NT2/D1 (cell line): ENCODE measurements at regions not wholly inside any gene's neighbourhood (a gene's known extent, or its start where the extent isn't known, plus 50 kb on each side); places are given as distances from the start of the nearest gene placed in this dataset.
A peak's percentile ranks its signal among the peaks of the same experiment; 100 is the strongest.

Experiments
- DNase-seq: peaks from one replicate; pipeline ENCODE4 v3.0.0-alpha.2; 2011; ENCODE audit warnings: low read depth, low spot score
- H3K27me3 ChIP-seq: 2 replicates; pipeline ENCODE4 v1.6.0; 2011; ENCODE audit warnings: mild to moderate bottlenecking; ENCODE audit not compliant: insufficient read length, insufficient read depth
- H3K36me3 ChIP-seq: 2 replicates; pipeline ENCODE4 v1.6.1; 2011; ENCODE audit warnings: mild to moderate bottlenecking, low read length, mixed read lengths; ENCODE audit not compliant: insufficient read depth, insufficient read length
- H3K4me1 ChIP-seq: 2 replicates; pipeline ENCODE4 v1.5.1; 2011; ENCODE audit not compliant: insufficient read depth, insufficient read length
- H3K4me3 ChIP-seq: 2 replicates; pipeline ENCODE4 v1.5.1; 2011; ENCODE audit warnings: low read depth; ENCODE audit not compliant: insufficient read length
- H3K9ac ChIP-seq: 2 replicates; pipeline ENCODE4 v1.6.0; 2011; ENCODE audit warnings: low read depth; ENCODE audit not compliant: insufficient read length
- H3K9me3 ChIP-seq: 2 replicates; pipeline ENCODE4 v1.5.1; 2011; ENCODE audit warnings: mild to moderate bottlenecking, low read length; ENCODE audit not compliant: insufficient read depth
- SUZ12 ChIP-seq: IDR thresholded peaks from 2 replicates; pipeline ENCODE4 v1.6.1; 2011; ENCODE audit not compliant: insufficient read length, insufficient read depth; ENCODE audit errors: extremely low read depth
- YY1 ChIP-seq: IDR thresholded peaks from 2 replicates; pipeline ENCODE4 v1.6.1; 2011; ENCODE audit not compliant: insufficient read length, insufficient read depth
- ZNF274 ChIP-seq: IDR thresholded peaks from 2 replicates; pipeline ENCODE4 v1.6.1; 2011; ENCODE audit warnings: mild to moderate bottlenecking, low read depth, low read length

DNA sequence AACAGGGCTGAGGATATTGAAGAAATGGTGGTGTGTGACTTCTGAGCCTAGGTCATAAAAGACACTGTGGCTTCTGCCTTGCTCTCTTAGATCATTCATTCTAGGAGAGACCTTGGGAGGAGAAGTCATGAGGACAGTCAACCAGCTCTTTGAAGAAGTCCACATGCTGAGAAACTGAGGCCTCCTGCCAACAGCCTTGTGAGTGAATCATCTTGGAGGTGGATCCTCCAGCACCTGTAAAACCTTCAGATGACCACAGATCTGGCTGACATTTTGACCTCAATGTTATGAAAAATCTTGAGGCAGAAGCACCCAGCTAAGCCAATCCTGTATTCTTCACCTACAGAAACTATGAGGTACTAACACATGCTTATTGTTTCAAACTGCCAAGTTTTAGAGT is 165.9 kb downstream of the CARTPT start:
- H3K4me1 ChIP-seq: peaks cover 8% of the 10 kb centered on the region
- H3K27me3 ChIP-seq: no peaks in the 10 kb centered on the region
- no peak for TF ChIP-seq ZNF274
- TF ChIP-seq SUZ12: no peak
- TF ChIP-seq YY1: no peak
- DNase-seq: no peak
- no peak overlapping the region for H3K4me3 ChIP-seq
- H3K36me3 ChIP-seq: no peaks in the 10 kb centered on the region
- no peak overlapping the region for H3K9ac ChIP-seq
- H3K9me3 ChIP-seq: 0 out of 2 replicates have a peak, but pooled peaks cover 5% of the 10 kb centered on the region

- no peak for DNase-seq
- Histone ChIP-seq H3K36me3 (no peaks in the 10 kb centered on the region), H3K4me3 (no peak overlapping the region), H3K27me3 (no peaks in the 10 kb centered on the region), H3K9me3 (0 out of 2 replicates have a peak, but pooled peaks cover 5% of the 10 kb centered on the region), H3K4me1 (peaks cover 8% of the 10 kb centered on the region), H3K9ac (no peak overlapping the region)
- TF ChIP-seq SUZ12 (no peak), ZNF274 (no peak), YY1 (no peak)
Observed at GRCh38 chr5:71886406-71886805, 167.3 kb downstream of the CARTPT start.

DNA sequence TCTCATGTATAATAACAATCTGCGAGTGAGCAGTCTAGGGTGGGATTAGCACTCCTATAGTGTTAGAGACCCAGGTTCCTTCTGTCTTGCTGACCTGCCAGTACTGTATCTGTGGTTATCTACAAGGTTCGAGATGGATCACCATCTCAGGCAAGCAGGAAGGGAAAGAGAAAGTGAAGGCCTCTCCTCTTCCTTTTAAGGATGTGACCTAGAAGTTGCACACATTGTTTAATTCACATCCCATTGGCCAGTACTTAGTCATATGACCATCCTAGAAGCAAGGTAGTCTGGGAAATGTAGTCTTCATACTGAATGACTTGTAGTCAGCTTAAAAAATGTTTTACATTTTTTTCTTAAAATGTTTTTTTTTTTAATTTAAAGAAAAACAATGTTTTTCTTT is 168.6 kb downstream of the CARTPT start:
- Histone ChIP-seq H3K4me1 (peaks cover 11% of the 10 kb centered on the region), H3K27me3 (no peaks in the 10 kb centered on the region), H3K9me3 (0 out of 2 replicates have a peak, but pooled peaks cover 5% of the 10 kb centered on the region), H3K4me3 (no peak overlapping the region), H3K9ac (no peak overlapping the region), H3K36me3 (no peaks in the 10 kb centered on the region)
- TF ChIP-seq SUZ12 (no peak), YY1 (no peak), ZNF274 (no peak)
- peak; percentile 43 for DNase-seq

- H3K4me3 ChIP-seq: no peak overlapping the region
- H3K36me3 ChIP-seq: no peaks in the 10 kb centered on the region
- H3K9ac ChIP-seq: no peak overlapping the region
- no peak for DNase-seq
- no peaks in the 10 kb centered on the region for H3K27me3 ChIP-seq
- TF ChIP-seq SUZ12 (no peak), YY1 (no peak), ZNF274 (no peak)
- peaks cover 3% of the 10 kb centered on the region for H3K4me1 ChIP-seq
- H3K9me3 ChIP-seq: peaks cover 11% of the 10 kb centered on the region; the same call in 1 of the 2 replicates
Observed at GRCh38 chr5:71891406-71891805, 172.3 kb downstream of the CARTPT start.

DNA sequence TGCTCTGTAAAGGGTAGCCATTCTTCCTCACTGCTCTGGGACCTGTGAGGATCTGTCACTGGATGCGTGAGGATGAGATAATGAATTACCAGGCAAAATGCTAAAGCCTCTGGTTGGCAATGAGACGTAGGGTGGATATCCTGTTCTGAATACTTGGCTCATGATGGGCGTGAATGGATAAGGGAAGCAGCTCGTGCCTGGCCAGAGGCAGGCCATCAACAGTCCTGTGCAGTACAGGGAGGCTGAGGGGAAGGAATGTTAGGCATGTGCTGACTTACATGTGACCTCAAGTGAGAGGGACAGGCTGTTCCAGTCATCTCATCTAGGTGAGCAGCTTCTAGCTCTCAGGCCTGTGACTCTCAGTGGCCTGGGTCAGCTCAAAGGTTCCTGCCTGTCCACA is 172.8 kb downstream of the CARTPT start:
- Histone ChIP-seq H3K4me3 (no peak overlapping the region), H3K4me1 (peaks cover 3% of the 10 kb centered on the region), H3K9me3 (peaks cover 11% of the 10 kb centered on the region; the same call in 1 of the 2 replicates), H3K27me3 (no peaks in the 10 kb centered on the region), H3K9ac (no peak overlapping the region), H3K36me3 (no peaks in the 10 kb centered on the region)
- TF ChIP-seq YY1 (no peak), SUZ12 (no peak), ZNF274 (no peak)
- peak; percentile 46 for DNase-seq

GRCh38 chr5:71892641-71893365 is 173.7 kb downstream of the CARTPT start:
- peak; percentile 23 for DNase-seq
- H3K27me3 ChIP-seq: no peaks in the 10 kb centered on the region
- H3K4me3 ChIP-seq: no peak overlapping the region
- H3K9ac ChIP-seq: no peak overlapping the region
- TF ChIP-seq ZNF274 (no peak), SUZ12 (no peak), YY1 (no peak)
- H3K36me3 ChIP-seq: no peaks in the 10 kb centered on the region
- peaks cover 10% of the 10 kb centered on the region; the same call in 1 of the 2 replicates for H3K9me3 ChIP-seq
- H3K4me1 ChIP-seq: peaks cover 3% of the 10 kb centered on the region

GRCh38 chr5:71893451-71893850 is 174.4 kb downstream of the CARTPT start:
- Histone ChIP-seq H3K9me3 (peaks cover 6% of the 10 kb centered on the region; the same call in 1 of the 2 replicates), H3K9ac (no peak overlapping the region), H3K4me1 (peaks cover 3% of the 10 kb centered on the region), H3K27me3 (no peaks in the 10 kb centered on the region), H3K36me3 (no peaks in the 10 kb centered on the region), H3K4me3 (no peak overlapping the region)
- TF ChIP-seq SUZ12 (no peak), ZNF274 (no peak), YY1 (no peak)
- no peak for DNase-seq
